ENCODE measurements at regions not wholly inside any gene's neighbourhood (a gene's known extent, or its start where the extent isn't known, plus 50 kb on each side); places are given as distances from the start of the nearest gene placed in this dataset.
"Not testable (repeated sequence)": the region's sequence is repeated elsewhere in the genome, so short reads cannot be mapped to it uniquely, and the experiment has no call there.

DNA sequence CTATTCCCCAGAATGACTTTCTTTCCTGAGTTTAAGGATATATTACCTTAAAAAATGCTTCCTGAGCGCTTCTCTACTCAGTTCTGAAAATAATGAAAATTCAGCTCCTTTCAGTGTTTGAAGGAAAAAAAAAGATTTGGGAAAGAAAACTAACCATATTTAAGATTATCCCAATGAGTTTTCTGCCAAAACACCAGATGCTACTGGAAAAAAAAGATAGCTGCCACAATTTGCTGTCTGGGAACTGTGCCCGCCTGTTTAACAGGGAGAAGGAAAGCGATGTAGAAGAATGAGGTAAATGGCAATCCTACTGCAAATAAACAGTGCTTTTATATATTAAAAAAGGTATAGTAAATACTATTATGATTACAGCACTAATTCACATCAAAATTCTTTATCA, 367.6 kb upstream of the PRICKLE1 start:
- DNase-seq, result no peak

DNA sequence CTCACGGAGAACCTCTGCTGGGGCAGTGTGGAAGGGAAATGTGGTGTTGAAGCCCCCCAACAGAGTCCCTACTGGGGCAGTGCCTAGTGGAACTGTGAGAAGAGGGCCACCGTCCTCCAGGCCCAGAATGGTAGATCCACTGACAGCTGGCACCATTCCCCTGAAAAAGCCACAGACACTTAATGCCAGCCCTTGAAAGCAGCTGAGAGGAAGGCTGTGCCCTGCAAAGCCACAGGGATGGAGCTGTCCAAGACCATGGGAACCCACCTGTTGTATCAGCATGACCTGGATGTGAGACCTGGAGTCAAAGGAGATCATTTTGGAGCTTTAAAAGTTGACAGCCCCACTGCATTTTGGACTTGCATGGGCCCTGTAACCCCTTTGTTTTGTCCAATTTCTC, 363.5 kb upstream of the PRICKLE1 start:
- no peak for DNase-seq

DNA sequence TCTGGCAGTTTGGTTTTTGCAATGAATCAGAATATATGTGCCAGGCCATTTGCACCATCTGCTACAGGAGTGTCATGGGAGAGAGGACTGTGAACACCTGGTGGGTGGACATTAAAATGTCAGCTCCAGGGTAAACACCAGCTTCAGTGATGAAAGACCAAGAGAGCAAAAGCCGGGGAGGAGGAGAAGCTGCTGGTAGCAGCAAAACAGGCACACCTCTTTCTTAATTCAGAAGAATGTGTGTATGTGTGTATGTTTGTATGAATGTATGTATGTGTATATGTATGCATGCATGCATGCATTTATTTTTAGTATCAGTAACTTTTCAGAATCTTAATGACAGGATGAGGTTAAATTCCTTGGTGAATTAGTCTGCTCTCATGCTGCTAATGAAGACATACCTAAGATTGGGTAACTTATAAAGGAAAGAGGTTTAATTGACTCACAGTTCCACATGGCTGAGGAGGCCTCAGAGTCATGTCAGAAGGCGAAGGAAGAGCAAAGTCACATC, 357.4 kb upstream of the PRICKLE1 start:
- no peak for DNase-seq

- DNase-seq, result no peak
These were observed 356.4 kb upstream of the PRICKLE1 start for GRCh38 chr12:42945927-42946326.

- no peak for DNase-seq
These were observed 355.0 kb upstream of the PRICKLE1 start for GRCh38 chr12:42944516-42944915.

DNA sequence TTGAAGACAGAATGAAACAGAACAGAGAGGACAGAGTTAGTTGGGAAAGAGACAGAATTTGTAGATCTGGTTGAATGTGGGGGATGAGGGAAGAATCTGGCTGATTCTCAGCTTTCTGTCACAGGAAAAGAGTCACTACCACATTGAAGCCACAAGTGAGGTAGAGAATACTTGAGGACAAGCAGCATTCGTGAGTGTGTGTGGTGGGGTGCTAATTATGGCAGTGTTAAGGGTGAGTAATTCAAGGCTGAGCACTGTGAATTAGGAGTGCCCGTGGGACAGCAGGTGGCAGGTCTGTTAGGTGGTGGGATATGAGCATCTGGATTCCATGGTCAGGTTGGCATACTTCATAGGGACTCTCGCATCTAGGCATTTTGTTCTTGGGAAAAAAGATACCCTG, 347.4 kb upstream of the PRICKLE1 start:
- DNase-seq, result no peak

GRCh38 chr12:42936260-42936659, 346.7 kb upstream of the PRICKLE1 start:
- no peak for DNase-seq

DNA sequence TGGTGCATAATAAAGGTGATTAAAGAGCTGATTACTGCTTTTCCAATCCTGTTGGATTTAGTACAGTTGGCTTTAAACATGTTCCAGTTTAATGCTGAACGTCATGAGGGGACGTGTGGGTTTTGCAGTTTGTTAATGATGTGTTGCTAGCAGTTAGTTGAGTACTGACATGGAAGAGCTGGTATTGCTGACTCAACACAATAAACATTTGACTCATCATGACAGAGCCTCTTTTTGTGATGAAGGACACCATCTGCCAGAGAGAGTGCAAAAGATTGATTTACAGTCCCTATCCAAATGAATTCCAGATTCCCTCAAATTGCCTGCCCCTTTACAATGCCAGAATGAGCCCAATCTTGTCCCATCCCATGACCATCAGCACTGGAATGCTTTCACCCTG, 346.2 kb upstream of the PRICKLE1 start:
- no peak for DNase-seq

DNA sequence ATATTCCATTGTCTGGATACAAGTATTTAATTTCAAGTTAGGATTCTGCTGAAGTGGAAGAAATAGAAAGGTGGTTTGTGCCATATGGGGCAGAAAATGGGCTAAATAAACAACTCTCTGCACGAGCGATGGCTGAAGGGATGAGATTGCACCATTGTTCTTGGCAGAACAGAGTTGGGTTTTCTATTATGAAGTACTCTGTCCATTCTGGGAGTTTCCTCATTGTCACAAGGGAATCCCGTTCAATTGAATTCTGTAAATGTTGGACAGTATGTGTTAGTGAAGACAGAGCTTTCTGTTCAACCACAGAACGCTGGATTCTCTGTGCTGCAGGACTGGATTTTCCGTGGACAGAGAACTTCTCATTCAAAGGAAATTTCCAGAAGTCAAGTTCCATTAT, 345.5 kb upstream of the PRICKLE1 start:
- no peak for DNase-seq

- no peak for DNase-seq
These were observed 344.0 kb upstream of the PRICKLE1 start for GRCh38 chr12:42933461-42934081.

DNA sequence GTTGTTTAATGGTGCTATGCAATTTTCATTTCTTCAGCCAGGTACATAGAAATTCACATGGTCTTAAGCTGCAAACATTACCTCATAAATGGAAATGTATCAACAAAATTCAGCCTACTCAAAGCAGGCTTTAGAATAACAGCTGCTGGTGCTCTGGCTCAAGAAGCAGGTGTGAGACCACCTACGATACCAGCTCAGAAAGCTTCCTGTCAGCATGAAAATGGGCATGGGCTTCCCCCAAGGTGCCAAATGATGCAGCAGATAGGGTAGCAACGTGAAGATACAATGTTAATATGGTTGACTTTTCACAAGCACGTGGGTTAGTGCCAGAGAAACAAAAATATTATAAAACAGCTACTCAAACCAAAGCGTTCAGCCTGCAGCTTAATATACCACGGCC, 343.4 kb upstream of the PRICKLE1 start:
- DNase-seq, result no peak

GRCh38 chr12:42926232-42926631, 336.7 kb upstream of the PRICKLE1 start:
- no peak for DNase-seq

DNA sequence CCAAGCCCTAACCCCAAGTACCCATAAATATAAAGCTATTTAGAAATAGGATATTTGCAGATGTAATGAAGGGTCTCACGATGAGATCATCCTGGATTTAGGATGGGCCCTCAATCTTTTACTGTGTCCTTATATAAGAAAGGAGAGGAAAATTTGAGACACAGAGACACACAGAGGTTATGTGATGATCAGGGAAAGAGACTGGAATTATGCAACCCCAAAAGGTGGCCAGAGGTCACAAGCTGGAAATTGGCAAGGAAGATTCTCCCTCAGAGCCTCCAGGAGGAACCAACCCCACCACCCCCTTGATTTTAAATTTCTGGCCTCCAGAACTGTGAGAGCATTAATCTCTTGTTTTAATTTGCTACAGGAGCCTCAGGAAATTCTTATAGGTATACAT, 334.9 kb upstream of the PRICKLE1 start:
- no peak for DNase-seq

GRCh38 chr12:42923583-42923982, 334.0 kb upstream of the PRICKLE1 start:
- DNase-seq, result no peak

DNA sequence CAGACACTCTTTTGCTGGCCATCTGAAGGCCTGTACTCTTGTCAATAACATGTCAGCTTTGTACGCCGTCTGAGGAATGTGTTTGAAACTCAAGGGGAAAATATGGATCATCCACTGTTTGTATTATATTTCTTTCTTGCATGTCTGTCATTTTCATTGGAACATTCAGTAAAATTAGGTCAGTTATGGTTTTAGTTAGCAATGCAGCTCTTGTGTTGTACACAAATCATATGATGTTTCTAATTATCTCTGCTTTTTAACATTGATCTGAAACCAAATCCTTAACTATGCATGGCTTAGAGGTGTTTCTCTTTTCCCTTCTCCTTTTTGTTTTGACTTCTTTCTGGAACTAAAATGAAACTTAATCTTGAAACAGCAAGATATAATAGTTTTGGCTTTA, 333.6 kb upstream of the PRICKLE1 start:
- no peak for DNase-seq

DNA sequence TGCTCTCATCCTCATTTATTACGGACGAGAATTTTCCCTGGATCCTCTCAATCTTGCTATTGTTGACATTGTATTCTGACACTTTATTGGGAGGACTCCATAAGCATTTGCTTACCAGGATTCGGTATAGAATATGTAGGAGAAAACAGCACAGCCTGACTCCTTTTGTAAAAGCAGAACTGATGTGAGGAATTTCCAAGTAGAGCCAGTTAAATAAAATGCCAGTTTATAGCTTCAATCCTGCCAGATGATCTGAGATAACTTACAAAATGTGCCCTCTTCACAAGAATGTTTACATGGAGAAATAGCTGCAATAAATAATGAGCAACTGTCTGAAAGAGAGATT, 332.9 kb upstream of the PRICKLE1 start:
- no peak for DNase-seq

DNA sequence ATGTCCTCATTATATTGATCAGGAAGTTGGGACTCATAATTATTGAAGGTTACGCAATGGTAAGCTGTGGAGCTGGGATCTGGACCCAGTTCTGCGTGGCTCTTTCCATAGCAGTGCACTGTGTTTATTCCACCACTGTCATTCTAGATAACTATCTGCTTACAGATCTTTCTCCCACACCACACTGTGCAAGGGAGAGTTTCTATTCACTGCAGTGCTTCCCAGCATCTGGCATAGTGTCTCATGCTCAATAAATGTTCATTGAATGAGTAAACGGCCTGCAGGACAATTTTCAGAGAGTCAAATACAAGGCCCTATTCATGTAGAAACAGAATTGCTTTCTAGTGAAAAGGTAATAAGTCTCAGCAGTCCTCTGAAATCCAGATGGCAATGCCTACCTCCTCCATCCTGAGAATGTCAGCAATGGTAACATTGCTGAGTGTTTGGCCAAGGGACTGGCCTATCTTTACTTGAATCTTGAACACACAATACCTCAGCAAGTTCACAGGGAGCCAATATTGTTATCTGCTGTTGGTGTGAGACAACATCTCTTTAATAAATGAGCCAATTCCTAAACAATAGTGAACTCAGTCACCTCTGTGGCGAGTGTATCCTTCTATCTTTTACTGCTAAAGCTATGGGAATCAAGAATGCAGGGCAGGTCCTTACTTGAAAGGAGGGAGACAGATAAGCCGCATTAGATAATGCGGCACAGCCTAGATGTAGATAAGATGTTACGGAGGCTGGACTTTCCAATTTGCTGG, 332.4 kb upstream of the PRICKLE1 start:
- DNase-seq, result no peak

GRCh38 chr12:42919691-42920090, 330.1 kb upstream of the PRICKLE1 start:
- no peak for DNase-seq

- no peak for DNase-seq
These were observed 328.9 kb upstream of the PRICKLE1 start for GRCh38 chr12:42918443-42918842.

DNA sequence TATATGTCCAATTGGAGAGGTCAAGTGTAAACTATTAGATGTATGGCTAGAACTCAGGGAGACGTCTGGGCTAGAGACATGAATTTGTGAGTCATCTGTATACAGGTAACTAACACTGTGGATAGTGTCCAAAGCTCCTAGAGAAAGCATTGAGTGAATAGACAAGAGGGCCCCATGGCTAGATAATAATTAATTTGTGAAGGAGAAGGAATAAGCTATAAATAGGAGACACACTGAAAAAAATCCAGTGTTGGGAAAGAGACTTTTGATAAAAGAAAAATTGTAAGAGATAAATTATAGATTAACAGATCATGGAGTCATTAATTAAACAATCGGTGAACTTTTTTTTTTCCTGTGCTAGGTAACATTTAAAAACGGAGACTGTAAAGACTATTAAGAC, 326.6 kb upstream of the PRICKLE1 start:
- DNase-seq, result no peak

- DNase-seq, result no peak
These were observed 325.9 kb upstream of the PRICKLE1 start for GRCh38 chr12:42915426-42915825.

GRCh38 chr12:42912367-42912766, 322.8 kb upstream of the PRICKLE1 start:
- no peak for DNase-seq

DNA sequence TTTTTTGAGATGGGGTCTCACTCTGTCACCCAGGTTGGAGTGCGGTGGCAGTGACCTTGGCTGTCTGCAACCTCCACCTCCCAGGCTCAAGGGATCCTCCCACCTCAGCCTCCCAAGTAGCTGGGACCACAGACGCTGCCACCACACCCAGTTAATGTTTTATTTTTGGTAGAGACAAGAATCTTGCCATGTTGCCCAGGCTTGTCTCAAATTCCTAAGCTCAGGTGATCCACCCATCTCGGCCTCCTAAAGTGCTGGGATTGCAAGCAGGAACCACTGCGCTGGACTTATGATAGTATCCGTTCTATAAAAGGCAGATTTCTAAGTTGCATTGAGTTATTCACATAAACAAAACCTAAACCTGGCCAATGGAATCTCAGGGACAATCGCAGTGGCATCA, 321.1 kb upstream of the PRICKLE1 start:
- no peak for DNase-seq

- no peak for DNase-seq
These were observed 319.2 kb upstream of the PRICKLE1 start for GRCh38 chr12:42908712-42909111.

GRCh38 chr12:42906801-42907200, 317.3 kb upstream of the PRICKLE1 start:
- not testable (repeated sequence) for DNase-seq
